Head of caudate nucleus (tissue), 42 donors: ENCODE measurements at regions not wholly inside any gene's neighbourhood (a gene's known extent, or its start where the extent isn't known, plus 50 kb on each side); places are given as distances from the start of the nearest gene placed in this dataset.
"Not testable (repeated sequence)": the region's sequence is repeated elsewhere in the genome, so short reads cannot be mapped to it uniquely, and the experiment has no call there.

Source experiments
- DNase-seq, 42 donors: peaks; one replicate each; pipeline versions ENCODE4 v3.0.0 to v3.0.0-alpha.2; 2020 to 2021; ENCODE audit warnings: mixed read lengths in 7 of 42
- intact Hi-C: fragments of 100-400 bp; cut with DNase I; formaldehyde crosslinking; loops from one replicate; pipeline ENCODE4 v1.15.0; 2022

DNA sequence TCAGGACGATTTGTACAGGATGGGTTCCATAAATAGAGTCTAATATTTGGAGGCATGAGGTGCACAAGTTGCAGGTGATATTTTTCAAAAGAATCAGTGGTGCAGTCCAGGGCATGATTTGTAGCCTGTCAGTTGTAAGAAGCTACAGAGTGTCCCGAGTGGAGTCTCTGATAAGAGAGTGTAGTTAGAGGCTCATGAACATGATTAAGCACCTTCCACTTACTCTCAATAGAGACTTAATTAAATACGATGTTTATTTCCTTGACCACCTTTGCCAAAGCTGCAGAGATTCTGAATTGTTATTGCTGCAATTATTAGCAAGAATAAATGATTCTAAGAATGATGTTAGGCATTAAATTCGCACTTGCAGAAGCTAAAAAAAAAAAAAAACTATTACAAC, 218.4 kb upstream of the LRTM1 start:
- intact Hi-C loops = no loop called here
- DNase-seq = no peak

DNA sequence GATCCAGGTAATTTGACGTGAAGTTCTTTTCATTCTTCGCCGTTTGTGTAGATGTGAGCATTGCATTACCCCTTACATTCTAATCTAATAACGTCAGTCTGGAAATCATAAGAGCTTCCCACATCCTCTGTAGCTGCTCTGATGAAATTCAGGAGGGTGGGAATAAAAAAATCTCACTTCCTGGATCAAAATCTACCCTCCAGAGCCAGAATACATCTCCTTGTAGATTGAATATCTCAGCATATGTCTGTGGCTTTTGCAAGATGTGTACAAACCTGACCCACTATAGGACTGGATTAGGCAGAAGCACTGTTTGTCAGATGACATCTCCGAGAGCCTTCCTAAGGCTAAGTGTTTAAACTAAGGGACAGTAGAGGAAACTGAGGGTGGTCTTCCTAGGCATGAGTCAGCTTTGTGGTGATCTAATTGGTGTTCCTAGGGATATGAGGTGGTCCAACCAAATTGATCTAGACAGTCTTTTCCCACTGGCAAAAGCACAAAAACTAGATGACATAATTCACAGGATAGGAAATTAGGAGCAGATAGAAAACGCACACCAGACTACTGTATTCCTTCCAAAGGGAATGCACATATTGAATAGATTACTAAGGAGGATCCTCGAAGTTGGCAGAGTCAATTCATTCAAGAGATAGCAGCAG, 216.3 kb upstream of the LRTM1 start:
- no peak for DNase-seq
- intact Hi-C loops = no loop called here

DNA sequence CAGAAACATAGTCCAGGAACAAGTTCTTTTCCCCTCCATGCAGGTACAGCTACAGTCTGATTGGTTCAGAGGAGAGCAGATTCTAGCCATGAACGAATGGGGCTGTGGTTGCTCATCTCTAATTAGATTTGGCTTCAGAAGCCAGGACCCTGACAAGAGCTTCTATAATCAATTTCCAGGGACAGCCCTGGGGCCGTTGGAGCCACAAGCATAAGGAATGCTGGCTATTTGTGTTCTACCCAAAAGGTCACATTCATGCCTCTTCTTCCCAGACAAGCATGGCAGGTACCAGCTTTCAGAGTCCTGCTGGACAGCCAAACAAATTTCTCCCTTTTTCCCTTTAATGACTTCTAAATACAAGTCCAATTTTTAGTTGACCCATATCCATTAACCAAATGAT, 215.5 kb upstream of the LRTM1 start:
- intact Hi-C loops = no loop called here
- no peak for DNase-seq

DNA sequence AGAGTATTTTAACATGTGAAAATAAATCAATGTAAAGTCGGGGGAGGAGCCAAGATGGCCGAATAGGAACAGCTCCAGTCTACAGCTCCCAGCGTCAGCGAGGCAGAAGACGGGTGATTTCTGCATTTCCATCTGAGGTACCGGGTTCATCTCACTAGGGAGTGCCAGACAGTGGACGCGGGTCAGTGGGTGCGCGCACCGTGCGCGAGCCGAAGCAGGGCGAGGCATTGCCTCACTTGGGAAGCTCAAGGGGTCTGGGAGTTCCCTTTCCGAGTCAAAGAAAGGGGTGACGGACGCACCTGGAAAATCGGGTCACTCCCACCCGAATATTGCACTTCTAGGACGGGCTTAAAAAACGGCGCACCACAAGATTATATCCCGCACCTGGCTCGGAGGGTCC, 208.4 kb upstream of the LRTM1 start:
- DNase-seq, intact Hi-C loops: not testable (repeated sequence)

DNA sequence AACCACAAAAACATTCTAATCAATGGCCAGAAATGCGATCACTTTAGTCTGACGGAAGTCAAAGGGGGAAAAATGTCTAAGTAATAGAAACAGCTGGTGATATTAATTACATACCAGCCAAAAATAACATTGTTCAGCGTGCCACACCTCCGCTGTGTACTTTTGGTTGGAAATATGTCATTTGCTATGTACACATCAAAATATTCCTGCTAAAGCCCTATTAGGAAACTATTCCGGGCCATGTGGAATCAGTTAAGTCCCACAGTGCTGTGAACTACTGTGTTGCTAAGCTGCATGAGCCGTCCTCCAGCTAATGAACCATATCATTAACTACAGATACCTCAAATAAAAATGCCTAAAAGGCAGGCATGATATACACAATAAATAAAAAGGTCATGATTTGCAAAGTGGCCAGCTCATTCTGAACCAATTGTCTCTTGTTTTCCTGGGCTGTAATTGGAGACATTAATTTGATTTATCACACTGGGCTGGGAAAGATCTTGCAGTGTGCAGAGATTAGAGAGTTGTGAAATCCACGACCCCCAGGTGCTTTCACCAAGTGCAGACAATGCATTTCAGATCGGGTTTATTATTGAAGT, 200.5 kb upstream of the LRTM1 start:
- intact Hi-C loops = no loop called here
- DNase-seq = no peak

DNA sequence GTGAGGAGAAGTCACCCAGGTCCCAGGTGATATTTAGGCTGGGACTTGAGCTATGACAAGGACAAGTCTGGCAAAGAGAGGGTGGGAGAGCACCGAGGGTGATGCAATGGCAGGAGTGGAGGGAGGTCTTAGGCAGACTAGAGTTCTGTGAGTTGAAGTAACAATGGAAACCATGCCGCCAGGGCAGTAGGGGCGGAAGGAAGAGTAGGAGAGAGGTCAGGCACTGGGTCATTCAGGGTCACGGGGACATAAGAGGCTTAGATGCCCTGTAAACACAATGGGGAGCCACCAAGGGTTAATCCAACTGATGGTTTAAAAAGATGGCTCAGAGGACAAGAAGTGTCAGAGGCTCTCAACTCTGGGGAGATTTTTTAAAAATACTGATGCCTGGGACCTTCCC, 199.7 kb upstream of the LRTM1 start:
- DNase-seq = no peak
- intact Hi-C loops = no loop called here

DNA sequence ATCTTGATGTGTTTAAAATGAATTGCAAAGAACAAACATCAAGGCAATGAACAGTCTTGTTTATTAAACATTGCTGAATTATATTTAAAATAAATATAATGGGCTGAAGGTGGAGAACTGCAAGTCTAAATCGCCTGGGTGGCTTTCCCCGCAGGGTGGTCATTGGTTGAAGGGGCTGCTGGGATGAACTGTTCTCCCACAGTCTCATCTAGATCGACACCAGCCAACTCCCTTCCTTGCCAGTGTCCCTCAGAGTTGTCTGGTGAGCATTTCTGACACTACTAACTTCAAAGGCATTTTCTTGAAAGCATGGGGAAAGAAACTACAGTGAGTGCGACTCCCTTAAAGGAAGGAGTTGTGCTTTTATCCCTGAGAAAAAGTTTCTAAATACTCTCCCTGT, 196.5 kb upstream of the LRTM1 start:
- no peak for DNase-seq
- intact Hi-C loops = no loop called here
